H7 (cell line): ENCODE measurements at regions not wholly inside any gene's neighbourhood (a gene's known extent, or its start where the extent isn't known, plus 50 kb on each side); places are given as distances from the start of the nearest gene placed in this dataset.

Experiments used
- DNase-seq: peaks from one replicate; pipeline ENCODE4 v3.0.0; 2012
- H3K27me3 ChIP-seq: 2 replicates; pipeline ENCODE4 v1.6.0; 2011; ENCODE audit warnings: mild to moderate bottlenecking, low read length; ENCODE audit not compliant: control insufficient read depth, insufficient read depth
- H3K36me3 ChIP-seq: replicated peaks from 2 replicates; pipeline ENCODE4 v1.5.1; 2011; ENCODE audit warnings: low read length; ENCODE audit not compliant: control insufficient read depth, insufficient read depth
- H3K4me3 ChIP-seq: 2 replicates; pipeline ENCODE4 v1.5.1; 2011; ENCODE audit warnings: low read depth, mild to moderate bottlenecking, control low read depth, low read length, moderate library complexity; ENCODE audit not compliant: insufficient read depth

DNA sequence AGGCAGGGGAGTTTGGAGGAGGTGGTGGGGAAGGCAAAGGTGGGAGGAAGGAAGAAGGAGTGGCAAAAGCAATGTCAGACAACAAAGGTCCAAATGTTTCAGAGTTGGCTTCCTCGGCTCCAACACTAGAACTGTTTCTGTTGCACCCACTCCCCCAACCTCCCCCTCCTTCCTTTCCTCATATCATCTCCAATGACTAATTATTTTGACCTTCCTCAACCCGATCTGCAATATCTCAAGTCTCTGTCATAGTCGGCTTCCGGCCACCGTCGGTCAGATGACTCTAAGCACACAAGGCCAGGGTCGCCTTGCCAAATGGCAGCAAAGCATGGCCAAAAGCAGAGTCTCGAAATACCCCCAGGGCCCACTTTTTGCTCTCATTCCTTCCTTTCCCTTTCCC is 637.0 kb upstream of the TBX3 start:
- DNase-seq = no peak
- H3K4me3 ChIP-seq = no peak overlapping the region
- no peaks in the 10 kb centered on the region for H3K27me3 ChIP-seq
- H3K36me3 ChIP-seq = no peaks in the 10 kb centered on the region

DNA sequence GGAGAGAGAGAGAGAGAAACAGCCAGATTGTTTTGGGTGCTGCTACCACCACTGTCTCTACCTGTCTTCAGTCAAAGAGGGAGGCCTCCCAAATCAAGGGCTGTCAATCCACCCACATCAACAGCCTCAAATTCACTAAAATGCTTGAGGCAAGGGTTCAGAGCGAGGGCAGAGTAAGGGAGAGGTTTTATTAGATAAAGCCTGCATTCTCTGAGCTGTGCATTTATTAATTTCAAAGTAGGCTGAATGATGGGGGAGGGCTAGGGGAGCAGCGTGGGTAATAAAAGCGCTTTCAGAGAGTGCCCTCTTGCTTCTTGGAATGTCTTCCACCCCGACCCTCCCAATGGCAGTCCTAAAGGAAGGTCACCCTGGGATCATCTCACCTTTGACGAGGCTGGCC is 636.5 kb upstream of the TBX3 start:
- H3K4me3 ChIP-seq = no peak overlapping the region
- no peaks in the 10 kb centered on the region for H3K27me3 ChIP-seq
- DNase-seq = no peak
- H3K36me3 ChIP-seq = no peaks in the 10 kb centered on the region

DNA sequence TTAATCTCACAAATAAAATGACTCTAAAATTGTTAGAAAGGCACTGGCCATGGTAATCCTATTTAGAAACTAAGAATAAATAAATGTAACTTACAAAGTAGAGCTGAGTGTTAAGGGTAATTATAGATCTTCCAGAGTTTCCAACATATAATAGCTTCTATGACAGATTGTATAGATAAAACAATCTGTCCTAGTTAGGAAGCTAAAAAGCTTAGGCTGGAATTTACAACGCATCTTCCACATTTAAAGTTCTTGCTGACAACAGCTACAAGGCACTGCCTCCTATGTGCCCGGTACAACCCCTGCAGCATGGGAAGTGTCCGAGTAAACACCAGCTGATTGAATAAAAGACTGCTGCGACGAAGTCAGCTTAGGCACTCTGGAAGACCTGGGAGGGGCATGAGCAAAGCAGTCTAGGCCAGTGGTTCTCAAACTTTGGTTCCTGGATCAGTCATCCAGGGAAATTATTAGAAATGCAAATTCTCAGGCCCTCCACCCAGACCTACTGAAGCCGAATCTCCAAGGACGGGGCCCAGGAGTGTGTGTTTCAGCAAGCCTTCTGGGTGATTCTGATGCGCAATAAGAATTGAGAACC is 635.6 kb upstream of the TBX3 start:
- Histone ChIP-seq H3K27me3 (no peaks in the 10 kb centered on the region), H3K36me3 (no peaks in the 10 kb centered on the region), H3K4me3 (no peak overlapping the region)
- DNase-seq = no peak

DNA sequence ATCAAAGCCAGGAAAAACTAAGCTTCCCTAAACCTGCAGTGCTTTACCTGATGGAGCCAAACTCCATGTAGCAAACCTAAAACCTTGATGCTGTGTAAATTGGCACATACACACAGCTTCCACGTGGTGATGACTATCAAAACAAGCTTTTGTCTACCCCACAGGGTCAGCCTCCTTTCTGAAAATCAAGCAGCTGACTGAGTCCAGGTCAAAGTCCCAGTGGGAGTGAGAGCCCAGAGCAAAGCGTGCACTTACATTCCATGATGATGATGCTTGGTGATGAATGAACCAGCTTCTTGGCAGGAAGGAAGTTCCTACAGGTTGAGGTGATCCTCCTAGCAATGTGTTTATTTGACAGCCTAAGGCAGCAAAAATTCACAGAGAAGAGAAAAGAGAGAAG is 630.0 kb upstream of the TBX3 start:
- Histone ChIP-seq H3K4me3 (no peak overlapping the region), H3K36me3 (no peaks in the 10 kb centered on the region), H3K27me3 (no peaks in the 10 kb centered on the region)
- DNase-seq = no peak

DNA sequence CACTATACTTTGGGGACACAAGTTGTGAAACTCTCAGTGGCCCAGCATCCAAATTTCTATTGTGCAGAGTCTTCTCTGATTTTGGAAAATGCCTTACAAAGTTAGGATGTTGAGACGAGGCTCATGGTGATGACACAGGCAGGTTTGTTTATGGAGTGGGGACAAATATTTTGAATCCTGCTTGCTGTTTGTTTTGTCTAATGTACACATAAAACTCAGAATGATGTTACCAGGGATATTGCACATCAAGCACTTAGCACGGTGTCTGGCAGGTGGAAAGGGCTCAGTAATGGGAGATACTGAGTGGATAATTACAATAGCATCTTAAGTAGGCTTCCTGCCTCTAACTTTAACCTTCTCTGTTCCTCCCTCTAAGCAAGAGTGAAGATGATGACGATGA is 628.9 kb upstream of the TBX3 start:
- Histone ChIP-seq H3K36me3 (no peaks in the 10 kb centered on the region), H3K4me3 (no peak overlapping the region), H3K27me3 (no peaks in the 10 kb centered on the region)
- DNase-seq = no peak

DNA sequence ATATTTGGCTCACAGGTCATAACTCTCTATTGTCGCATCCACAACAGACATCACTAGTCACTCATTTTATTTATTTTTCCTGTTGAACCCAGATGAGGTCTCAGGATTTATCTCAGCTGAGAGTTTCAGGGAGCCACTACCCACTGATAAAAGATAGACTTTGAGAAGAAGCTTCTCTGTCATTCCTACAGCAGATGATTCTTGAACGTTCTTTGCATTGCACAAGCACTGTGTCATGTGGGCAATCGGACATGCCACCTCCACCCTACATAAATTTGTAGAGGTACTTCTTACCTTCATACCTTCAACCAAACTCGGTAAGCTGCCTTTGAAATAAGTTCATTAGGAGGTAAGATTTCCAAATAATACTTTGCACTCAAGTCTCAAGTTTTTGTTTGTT is 627.9 kb upstream of the TBX3 start:
- no peak for DNase-seq
- no peaks in the 10 kb centered on the region for H3K27me3 ChIP-seq
- H3K36me3 ChIP-seq = no peaks in the 10 kb centered on the region
- H3K4me3 ChIP-seq = no peak overlapping the region

DNA sequence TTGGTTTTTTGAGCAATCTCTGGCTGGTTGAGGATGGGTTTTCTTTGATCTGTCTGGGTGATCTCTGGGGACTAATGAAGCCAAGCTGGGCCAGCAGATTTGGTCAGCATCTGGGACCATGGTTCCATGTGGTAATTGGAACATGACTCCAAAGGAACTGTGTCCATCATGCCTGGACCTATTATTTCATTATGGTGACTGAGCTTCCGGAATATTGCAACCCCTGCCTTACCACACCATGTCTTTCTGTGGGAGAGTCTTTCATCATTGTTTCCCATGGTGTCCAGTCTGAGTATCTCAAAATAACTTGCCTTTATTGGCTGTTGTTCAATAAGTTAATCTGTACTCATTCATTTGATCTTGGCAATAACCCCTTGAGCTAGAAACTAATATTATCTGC is 624.9 kb upstream of the TBX3 start:
- DNase-seq = no peak
- Histone ChIP-seq H3K27me3 (no peaks in the 10 kb centered on the region), H3K4me3 (no peak overlapping the region), H3K36me3 (no peaks in the 10 kb centered on the region)

DNA sequence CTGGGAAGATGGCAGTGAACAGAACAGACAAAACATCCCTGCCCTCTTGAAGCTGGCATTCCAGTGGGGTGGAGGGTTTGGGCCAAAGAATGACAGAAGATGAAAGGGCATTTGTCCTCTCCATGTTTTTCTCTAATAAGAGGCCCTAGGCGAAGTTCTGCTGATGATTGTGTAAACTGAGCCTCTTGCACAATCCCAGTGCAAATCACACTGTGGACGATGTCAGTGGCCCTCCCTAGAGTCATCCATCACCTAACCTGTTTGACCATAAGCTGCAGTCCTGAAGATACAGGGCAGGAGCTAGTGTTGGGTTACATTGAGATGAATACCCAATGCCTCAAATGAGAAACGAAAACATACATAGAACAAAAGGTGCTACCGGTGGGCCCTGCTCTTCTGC is 622.4 kb upstream of the TBX3 start:
- Histone ChIP-seq H3K27me3 (no peaks in the 10 kb centered on the region), H3K4me3 (no peak overlapping the region), H3K36me3 (no peaks in the 10 kb centered on the region)
- no peak for DNase-seq

DNA sequence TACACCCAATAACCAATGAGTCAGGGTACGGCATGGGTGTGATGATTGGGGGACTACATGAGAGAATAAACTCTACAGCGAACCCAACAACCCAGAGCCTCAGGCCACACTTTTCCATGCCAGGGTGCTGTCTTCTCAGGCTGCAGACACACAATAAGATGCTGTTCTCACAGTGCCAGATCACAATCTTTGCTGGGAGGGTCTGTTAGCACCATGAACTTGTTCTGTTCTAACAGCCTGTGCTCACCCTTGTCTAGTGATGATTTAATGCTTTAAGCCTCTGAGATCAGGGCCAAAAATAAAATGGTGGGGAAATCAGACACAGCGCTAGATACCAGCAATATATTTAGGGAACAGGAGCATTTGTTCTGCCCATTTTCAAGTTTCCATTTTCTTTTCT is 621.9 kb upstream of the TBX3 start:
- no peak overlapping the region for H3K4me3 ChIP-seq
- no peaks in the 10 kb centered on the region for H3K27me3 ChIP-seq
- H3K36me3 ChIP-seq = no peaks in the 10 kb centered on the region
- no peak for DNase-seq

DNA sequence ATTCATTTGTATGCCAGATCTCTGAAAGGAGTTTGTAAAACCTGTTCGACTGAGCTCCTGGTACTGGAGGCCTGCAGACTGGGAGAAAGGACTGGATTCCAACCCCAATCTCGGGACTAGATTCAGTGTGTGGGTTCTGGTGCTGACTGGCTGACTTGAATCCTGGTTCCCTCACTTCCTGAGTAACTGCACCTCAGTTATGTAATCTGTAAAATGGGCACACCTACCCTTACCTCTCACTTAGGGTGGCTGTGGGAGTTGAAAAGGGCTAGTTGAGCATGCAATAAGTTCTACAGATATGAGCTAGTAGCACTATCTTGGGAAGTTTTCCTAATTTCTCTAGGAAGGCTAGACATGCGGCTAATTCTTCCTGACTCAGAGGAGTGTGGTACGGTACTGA is 621.3 kb upstream of the TBX3 start:
- H3K27me3 ChIP-seq = no peaks in the 10 kb centered on the region
- DNase-seq = no peak
- no peaks in the 10 kb centered on the region for H3K36me3 ChIP-seq
- H3K4me3 ChIP-seq = no peak overlapping the region

DNA sequence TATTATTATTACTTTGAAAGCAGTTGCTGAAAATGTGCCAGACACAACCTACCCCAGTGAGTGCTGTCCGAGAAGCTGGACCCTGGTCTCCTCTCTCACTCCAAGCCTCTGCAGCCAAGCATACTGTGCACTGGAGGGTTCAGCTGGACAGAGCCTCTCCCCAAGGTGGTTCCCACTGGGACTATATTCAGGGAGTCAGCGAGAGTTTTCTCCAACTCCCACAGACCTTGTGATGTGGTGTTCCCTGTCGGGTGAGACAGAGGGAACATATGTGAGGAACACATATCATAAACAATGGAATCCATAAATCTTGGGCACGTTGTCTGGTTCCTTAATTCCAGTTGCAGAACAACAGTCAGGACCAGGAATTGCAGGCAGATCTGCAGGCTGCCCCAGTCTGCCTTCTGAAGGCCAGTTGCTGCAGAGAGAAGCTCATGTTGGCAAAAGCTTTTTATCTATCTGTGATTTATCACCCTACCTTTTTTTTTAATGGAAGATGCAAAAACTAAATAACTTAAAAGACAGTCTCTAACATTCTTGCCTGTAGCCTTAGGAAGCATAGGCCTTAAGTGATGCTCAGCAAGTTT is 619.8 kb upstream of the TBX3 start:
- no peaks in the 10 kb centered on the region for H3K27me3 ChIP-seq
- DNase-seq = no peak
- H3K4me3 ChIP-seq = no peak overlapping the region
- H3K36me3 ChIP-seq = no peaks in the 10 kb centered on the region

DNA sequence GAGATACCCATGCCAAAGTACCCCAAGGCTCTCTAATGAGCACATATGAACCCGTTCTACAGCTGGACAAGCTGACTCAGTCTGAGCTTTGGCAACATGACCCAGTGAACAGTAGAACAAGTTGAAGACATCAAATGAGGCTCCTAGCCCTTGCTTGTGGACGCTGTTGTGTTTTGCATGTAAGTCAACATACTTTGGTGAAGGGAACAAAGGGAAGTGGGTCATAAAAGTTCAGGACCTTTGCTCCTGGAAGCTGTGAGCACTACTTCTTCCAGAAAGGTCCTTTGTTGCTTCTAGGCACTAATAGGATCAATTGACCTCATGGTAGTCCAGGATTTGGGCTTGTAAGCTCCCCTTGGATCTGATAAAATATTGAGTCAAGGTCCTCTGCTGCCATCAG is 613.5 kb upstream of the TBX3 start:
- Histone ChIP-seq H3K36me3 (no peaks in the 10 kb centered on the region), H3K4me3 (no peak overlapping the region), H3K27me3 (no peaks in the 10 kb centered on the region)
- no peak for DNase-seq

DNA sequence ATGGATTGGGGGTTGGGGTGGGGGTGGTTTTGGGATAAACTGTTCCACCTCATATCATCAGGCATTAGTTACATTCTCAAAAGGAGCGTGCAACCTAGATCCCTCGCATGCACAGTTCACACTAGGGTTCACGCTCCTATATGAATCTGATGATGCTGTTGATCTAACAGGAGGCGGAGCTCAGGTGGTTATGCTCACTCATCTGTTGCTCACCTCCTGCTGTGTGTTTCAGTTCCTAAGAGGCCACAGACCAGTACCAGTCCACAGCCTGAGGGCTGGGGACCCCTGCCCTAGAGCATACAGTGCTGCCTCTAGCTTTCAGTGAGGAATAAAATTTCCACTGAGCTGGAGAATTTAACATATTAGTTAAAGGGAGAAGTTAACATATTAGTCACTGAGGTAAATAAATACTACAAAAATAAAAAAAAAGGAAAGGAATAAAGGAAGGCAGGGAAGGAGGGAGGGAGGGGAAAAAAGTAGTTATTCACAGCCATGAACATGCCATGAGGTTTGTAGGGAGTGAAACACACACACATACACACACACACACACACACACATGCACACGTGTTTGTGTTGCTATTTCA is 612.7 kb upstream of the TBX3 start:
- DNase-seq = no peak
- Histone ChIP-seq H3K27me3 (no peaks in the 10 kb centered on the region), H3K36me3 (no peaks in the 10 kb centered on the region), H3K4me3 (no peak overlapping the region)

DNA sequence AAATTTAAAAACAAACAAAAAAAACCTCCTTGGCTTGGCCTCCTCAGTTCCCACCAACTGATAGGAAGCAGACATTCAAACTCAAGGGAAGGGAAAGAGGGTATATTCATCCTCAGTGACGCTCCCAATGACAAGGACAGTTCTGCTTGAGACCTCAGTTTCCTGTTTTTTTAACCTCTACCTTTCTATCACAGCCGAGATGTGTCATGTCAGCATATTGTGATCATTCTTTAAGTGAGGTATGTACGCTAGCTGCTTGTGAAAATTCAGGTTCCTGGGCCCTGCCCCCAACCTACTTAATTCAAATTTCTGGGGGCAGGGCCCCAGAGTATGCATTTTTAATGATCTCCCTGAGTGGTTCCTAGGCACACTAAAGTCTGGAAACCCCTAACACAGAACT is 611.9 kb upstream of the TBX3 start:
- Histone ChIP-seq H3K4me3 (no peak overlapping the region), H3K36me3 (no peaks in the 10 kb centered on the region), H3K27me3 (no peaks in the 10 kb centered on the region)
- DNase-seq = no peak

DNA sequence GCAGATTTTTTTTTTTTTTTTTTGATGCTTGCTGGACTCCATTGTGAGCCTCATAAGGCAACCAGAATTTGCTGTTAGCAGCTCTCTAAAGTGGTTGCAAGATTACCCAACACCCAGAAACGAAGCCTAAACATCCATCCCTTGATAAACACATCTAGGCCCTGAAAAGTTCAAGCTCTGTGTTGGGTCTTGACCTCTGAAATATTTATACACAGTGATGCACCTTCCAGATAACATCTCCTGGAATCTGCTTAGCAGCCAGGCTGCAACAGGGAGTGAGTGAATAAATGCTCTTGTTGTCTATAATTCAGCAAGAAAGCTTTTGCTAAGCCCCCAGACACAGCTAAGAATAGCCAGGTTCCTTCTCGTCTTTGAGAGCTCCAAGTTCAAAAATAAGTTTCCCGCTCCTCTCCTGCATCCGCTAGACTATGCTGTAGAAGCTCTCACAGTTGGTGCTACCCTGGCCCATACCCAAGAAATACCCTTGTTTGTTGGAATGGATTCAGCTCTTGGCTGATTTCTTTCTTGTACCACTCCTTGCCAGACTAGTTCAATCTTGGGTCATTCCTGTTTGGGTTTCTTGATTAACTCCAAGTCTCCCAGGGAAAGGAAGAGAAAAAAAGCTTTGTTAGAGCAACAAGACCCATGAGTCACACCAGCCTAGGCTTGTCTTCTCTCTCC is 610.6 kb upstream of the TBX3 start:
- H3K4me3 ChIP-seq = no peak overlapping the region
- no peaks in the 10 kb centered on the region for H3K36me3 ChIP-seq
- H3K27me3 ChIP-seq = no peaks in the 10 kb centered on the region
- DNase-seq = no peak
